Eye (tissue), 1 donor: ENCODE measurements at regions not wholly inside any gene's neighbourhood (a gene's known extent, or its start where the extent isn't known, plus 50 kb on each side); places are given as distances from the start of the nearest gene placed in this dataset.
"Not testable (repeated sequence)": the region's sequence is repeated elsewhere in the genome, so short reads cannot be mapped to it uniquely, and the experiment has no call there.

Source experiments
- DNase-seq: peaks from one replicate; pipeline ENCODE4 v3.0.0-alpha.2; 2015

DNA sequence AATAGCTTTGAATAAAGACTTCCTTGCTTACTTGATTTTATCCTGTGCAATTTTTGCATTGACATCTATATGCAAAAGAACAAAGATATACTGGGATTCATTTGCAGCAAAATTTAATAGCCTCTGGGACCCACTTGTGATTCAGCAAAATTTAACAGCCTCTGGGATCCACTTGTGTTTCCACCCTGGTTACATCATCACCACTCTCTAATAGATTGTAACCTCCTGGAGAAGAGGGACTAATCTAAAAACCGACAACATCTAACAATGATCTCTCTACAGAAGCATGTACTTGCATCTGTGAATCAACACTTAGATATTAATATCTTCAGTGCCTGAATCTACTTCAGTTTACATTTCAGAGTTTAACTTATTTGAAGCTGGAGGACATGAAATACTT lies 202.0 kb upstream of the CPHXL start:
- DNase-seq = no peak

DNA sequence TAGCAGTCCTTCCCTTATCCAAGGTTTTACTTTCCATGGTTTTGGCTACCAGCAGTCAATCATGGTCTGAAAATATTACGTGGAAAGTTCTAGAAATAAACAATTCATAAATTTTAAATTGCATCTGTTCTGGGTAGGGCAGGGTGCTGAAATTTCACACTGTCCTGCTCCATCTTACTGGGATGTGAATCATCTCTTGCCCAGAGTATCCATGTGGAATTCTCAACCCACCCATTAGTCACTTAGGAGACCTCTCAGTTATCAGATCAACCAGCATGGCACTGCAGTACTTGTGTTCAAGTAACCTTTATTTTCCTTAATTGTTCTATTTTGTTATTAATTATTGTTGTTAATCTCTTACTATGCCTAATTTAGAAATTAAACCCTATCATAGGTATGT lies 202.8 kb upstream of the CPHXL start:
- DNase-seq = no peak

DNA sequence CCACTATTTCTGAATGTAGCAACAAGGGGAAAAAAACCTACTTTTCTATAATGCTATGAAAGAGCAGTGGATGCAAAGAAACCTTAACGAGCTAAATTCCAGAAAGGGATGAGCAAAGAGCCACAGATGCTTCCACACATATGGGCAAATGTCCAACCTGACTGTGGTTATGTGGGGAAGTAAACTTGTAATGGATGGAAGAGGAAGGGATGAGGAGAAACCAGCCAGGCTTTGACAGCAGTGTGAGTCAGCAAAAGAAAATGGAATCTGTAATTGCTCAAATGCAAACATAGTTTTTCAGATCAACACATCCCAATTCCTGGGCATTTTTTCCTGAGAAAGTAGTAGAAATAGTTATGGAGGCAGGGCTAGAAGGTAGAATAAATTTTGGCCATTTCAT lies 204.8 kb upstream of the CPHXL start:
- no peak for DNase-seq

DNA sequence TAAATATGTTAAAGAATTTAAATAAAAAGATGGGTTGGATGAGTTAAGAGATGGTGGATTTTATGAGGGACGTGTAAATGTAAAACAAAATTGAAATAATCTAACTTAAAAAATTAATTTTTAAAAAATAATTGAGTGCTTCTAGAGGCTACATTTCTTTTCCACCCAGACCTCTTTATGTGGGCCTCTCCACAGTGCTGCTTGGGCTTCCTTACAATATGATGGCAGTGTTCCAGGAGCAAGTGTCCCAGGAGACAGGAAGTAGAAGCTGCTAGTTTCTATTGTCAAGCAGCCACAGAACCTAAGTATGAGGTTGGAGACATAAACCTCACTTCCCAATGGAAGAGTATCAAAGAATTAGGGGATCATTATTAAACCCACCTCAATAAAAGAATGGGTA lies 205.7 kb upstream of the CPHXL start:
- DNase-seq = no peak

DNA sequence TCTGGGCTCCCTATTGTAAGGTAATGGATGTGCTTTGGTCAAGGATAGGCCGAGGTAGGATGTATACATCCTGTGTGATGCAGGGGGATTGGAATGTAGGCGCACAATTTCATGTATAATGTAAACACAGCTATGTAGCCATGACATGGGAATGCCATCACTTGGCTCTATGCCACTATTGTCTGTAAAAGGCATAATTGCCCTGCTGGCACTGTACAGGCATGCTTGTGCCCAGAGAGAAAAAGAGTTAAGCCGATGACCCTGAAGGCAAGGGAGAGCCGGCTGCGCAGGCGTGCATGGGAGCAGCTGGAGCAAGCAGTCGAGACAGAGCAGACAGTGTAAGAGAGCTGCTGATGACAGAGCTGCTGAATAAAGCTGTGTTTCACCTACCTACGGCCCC lies 212.5 kb upstream of the CPHXL start:
- DNase-seq = no peak

DNA sequence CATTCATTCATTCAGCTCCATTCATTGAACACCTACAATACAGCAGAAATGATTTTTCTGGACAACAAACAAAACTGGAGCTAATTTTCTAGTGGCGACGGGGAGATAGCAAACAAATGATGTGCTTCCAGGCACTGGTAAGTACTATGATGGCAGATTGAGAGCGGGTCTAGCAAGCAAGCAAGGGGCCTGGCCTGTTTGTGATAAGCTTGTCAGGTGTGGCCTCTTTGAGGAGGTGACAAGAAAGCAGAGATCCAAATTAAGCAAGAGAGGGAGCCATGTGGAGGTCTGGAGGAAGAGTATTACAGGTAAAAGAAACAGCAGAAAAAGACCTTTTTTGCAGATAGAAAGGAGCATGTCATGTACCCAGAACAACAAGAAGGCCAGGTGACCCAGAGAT lies 216.1 kb upstream of the CPHXL start:
- no peak for DNase-seq

- DNase-seq = no peak
These were observed 216.6 kb upstream of the CPHXL start for GRCh38 chr16:75942936-75943335.

GRCh38 chr16:75943705-75944514 lies 217.6 kb upstream of the CPHXL start:
- no peak for DNase-seq

DNA sequence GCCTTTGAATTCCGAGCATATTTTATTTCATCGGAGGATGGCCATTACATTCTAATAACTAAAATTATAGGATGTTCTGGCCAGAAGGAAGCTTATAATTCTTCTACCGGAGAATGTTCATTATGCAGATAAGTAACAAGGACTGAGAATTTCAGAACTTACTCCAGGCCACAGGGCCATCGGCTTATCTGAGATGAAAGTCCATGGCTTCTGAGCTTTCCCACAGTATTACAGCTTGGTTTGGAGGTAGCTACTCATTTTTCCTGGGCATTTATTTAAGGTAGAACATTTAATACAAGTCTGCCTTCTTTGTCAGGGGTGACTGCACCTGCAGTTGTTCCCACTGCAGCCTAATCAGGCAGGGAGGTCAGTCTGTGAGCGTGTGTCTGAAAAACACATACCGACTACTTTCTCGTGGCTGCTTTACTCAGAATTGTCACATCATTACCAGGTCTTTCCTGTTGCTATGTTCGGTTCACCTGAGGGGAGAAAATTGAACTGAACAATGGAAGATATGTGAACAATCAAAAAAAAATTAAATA lies 219.7 kb upstream of the CPHXL start:
- DNase-seq = no peak

- DNase-seq = no peak
These were observed 221.4 kb upstream of the CPHXL start for GRCh38 chr16:75947626-75948239.

GRCh38 chr16:75948441-75948840 lies 222.2 kb upstream of the CPHXL start:
- DNase-seq = no peak

DNA sequence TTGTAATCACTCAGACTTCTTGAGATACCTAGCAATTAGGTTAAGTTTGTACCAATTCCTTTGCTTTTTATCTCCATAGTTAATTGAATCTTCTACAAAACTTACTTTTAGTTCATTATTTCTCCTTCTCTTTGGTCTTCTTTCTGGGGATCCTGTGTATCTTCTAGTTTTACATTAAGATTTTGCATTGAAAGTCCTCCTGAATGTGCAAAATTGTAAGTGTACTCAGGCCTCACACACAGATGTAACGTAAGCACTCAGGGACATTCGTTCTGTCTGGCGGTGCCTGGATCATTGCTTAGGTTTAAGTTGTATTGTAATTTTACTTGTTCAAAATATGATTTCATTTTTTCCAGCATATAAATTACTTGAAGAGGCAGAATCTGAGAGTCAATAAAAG lies 222.6 kb upstream of the CPHXL start:
- no peak for DNase-seq

GRCh38 chr16:75952124-75952523 lies 225.8 kb upstream of the CPHXL start:
- DNase-seq = no peak

GRCh38 chr16:75957870-75958269 lies 231.6 kb upstream of the CPHXL start:
- DNase-seq = no peak

- DNase-seq = no peak
These were observed 239.4 kb upstream of the CPHXL start for GRCh38 chr16:75965504-75966374.

DNA sequence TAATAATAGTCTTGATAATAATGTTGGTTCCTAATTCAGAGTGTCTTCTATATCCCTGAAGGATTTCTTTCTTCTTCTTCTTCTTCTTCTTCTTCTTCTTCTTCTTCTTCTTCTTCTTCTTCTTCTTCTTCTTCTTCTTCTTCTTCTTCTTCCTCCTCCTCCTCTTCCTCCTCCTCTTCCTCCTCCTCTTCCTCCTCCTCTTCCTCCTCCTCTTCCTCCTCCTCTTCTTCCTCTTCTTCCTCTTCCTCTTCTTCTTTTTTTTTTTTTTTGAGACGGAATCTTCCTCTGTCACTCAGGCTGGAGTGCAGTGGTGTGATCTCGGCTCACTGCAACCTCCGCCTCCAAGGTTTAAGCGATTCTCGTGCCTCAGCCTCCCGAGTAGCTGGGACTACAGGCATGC lies 242.8 kb upstream of the CPHXL start:
- DNase-seq = not testable (repeated sequence)

DNA sequence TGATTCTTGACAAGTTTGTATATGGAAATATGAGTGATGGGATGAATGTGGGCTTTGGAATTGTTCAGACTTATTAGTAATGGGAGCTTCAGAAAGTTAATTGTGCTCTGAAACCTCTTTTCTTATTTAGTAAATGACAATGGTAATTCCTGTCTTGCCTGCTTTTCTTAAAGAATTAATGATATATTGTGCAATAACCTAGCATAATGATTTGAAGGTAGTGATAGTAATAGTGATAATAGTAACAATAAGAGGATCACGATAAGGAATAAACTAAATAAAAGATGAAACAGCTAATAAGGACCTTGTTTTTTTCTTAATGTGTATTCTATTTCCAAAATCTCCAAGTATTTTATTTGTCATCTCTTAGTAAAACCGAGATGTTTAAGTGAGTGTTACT lies 245.0 kb upstream of the CPHXL start:
- no peak for DNase-seq

DNA sequence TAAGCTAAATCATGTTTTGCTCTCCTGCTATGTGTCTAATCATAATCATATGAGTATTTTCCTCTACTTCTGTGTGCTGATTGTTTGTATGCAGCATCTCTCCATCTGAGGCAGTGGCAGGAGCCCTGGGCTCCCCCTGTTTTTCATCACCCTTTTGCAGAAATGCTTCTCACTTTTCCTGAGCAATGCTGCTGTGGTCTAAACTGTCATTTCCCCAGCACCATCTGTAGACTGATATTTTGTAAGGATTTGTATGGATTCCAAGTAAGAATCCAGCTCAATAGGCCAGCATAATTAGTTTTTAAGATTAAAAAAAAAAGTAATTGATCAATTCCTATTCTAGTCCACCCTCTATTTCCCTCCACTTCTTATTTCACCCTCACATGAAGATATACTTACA lies 257.0 kb upstream of the CPHXL start:
- DNase-seq = no peak

- DNase-seq = no peak
These were observed 257.6 kb upstream of the CPHXL start for GRCh38 chr16:75983741-75984381.

- DNase-seq = no peak
These were observed 261.0 kb upstream of the CPHXL start for GRCh38 chr16:75987323-75987722.

- peak; percentile 7 for DNase-seq
These were observed 270.2 kb upstream of the CPHXL start for GRCh38 chr16:75996491-75996890.

- DNase-seq = no peak
These were observed 271.3 kb upstream of the CPHXL start for GRCh38 chr16:75997606-75998005.

DNA sequence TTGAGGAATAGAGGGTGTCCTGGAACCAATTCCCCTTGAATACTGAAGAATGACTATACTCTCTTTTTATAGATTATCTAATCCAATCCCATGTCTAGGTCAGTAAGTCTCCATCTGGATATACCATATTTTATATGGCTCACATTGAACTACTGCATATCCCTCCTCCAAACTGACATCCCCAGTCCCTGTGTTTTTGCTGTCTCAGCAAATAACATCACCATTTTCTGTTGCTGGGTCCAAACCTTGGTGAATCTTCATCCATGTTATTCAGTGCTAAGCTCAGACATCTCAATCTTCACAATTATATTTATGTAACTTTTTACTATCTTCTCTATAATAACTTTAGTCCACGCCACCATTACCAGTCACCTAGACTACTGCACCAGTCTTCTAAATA lies 269.6 kb upstream of the CNTNAP4 start:
- no peak for DNase-seq
